Neuronal stem cell (in vitro differentiated cells): ENCODE measurements at regions not wholly inside any gene's neighbourhood (a gene's known extent, or its start where the extent isn't known, plus 50 kb on each side); places are given as distances from the start of the nearest gene placed in this dataset.

ENCODE experiments used
- DNase-seq: peaks from one replicate; pipeline ENCODE4 v3.0.0-alpha.2; 2013; ENCODE audit warnings: low spot score
- H2AFZ ChIP-seq: one replicate; pipeline ENCODE4 v1.6.1; 2013; ENCODE audit warnings: mild to moderate bottlenecking, low read length, inconsistent platforms
- H2AK5ac ChIP-seq: 2 replicates; pipeline ENCODE4 v1.6.1; 2013; ENCODE audit warnings: low read depth, mild to moderate bottlenecking, inconsistent platforms, low read length, moderate library complexity, mixed read lengths
- H2BK120ac ChIP-seq: 2 replicates; pipeline ENCODE4 v1.6.1; 2013; ENCODE audit warnings: low read depth, mild to moderate bottlenecking, inconsistent platforms, low read length, moderate library complexity, mixed read lengths
- H2BK12ac ChIP-seq: one replicate; pipeline ENCODE4 v1.6.1; 2013; ENCODE audit warnings: low read length, inconsistent platforms
- H2BK15ac ChIP-seq: 2 replicates; pipeline ENCODE4 v1.6.1; 2013; ENCODE audit warnings: mild to moderate bottlenecking, low read length, inconsistent platforms, mixed read lengths
- H2BK5ac ChIP-seq: one replicate; pipeline ENCODE4 v1.6.1; 2013; ENCODE audit warnings: inconsistent platforms, mild to moderate bottlenecking, low read length, moderate library complexity
- H3K14ac ChIP-seq: one replicate; pipeline ENCODE4 v1.6.1; 2013; ENCODE audit warnings: low read length, inconsistent platforms
- H3K18ac ChIP-seq: 2 replicates; pipeline ENCODE4 v1.6.1; 2013; ENCODE audit warnings: low read length, inconsistent platforms
- H3K23ac ChIP-seq: 2 replicates; pipeline ENCODE4 v1.6.1; 2013; ENCODE audit warnings: low read depth, mild to moderate bottlenecking, mixed read lengths, low read length, inconsistent platforms; ENCODE audit not compliant: poor library complexity
- H3K27ac ChIP-seq: replicated peaks from 3 replicates; pipeline ENCODE4 v1.5.1; 2013; ENCODE audit warnings: low read length, inconsistent platforms
- H3K27me3 ChIP-seq, 3 experiments: 2 replicates each; pipeline ENCODE4 v1.6.1; 2013; ENCODE audit warnings: low read length in 3 of 3, mild to moderate bottlenecking in 2 of 3, inconsistent platforms in 1 of 3, low read depth in 1 of 3, mixed read lengths in 1 of 3, moderate library complexity in 1 of 3; ENCODE audit not compliant: control insufficient read depth in 3 of 3, insufficient read depth in 3 of 3
- H3K36me3 ChIP-seq, 2 donors: replicated peaks in 1 of 2; 2 replicates each; pipeline ENCODE4 v1.6.1; 2013; ENCODE audit warnings: low read length in 2 of 2; ENCODE audit not compliant: control insufficient read depth in 2 of 2, insufficient read depth in 2 of 2
- H3K4ac ChIP-seq: 2 replicates; pipeline ENCODE4 v1.6.1; 2013; ENCODE audit warnings: inconsistent platforms, mild to moderate bottlenecking, low read length, moderate library complexity
- H3K4me1 ChIP-seq, 2 donors: 1 replicate in 1 of 2; 2 replicates in 1 of 2; pipeline ENCODE4 v1.6.1; 2013; ENCODE audit warnings: low read length in 2 of 2, low read depth in 1 of 2; ENCODE audit not compliant: control insufficient read depth in 2 of 2, insufficient read depth in 1 of 2
- H3K4me2 ChIP-seq: one replicate; pipeline ENCODE4 v1.6.1; 2013; ENCODE audit warnings: mild to moderate bottlenecking, low read length, inconsistent platforms; ENCODE audit not compliant: insufficient read depth, poor library complexity, severe bottlenecking
- H3K4me3 ChIP-seq, 2 donors: 2 replicates each; pipeline ENCODE4 v1.5.1; 2013; ENCODE audit warnings: low read length in 2 of 2, mild to moderate bottlenecking in 2 of 2, inconsistent platforms in 1 of 2, moderate library complexity in 1 of 2
- H3K79me1 ChIP-seq: one replicate; pipeline ENCODE4 v1.6.1; 2013; ENCODE audit warnings: low read depth, mild to moderate bottlenecking, inconsistent platforms, low read length, moderate library complexity
- H3K9ac ChIP-seq: one replicate; pipeline ENCODE4 v1.6.1; 2013; ENCODE audit warnings: mild to moderate bottlenecking, low read depth, low read length, inconsistent platforms; ENCODE audit not compliant: poor library complexity
- H3K9me3 ChIP-seq, 2 donors: replicated peaks in 1 of 2; 2 replicates each; pipeline versions ENCODE3 to v1.6.1; 2013; ENCODE audit warnings: low read length in 2 of 2, mild to moderate bottlenecking in 2 of 2, inconsistent platforms in 1 of 2, low read depth in 1 of 2, mixed read lengths in 1 of 2, moderate library complexity in 1 of 2; ENCODE audit not compliant: control insufficient read depth in 2 of 2, insufficient read depth in 1 of 2
- H4K8ac ChIP-seq: one replicate; pipeline ENCODE4 v1.6.1; 2013; ENCODE audit warnings: low read depth, mild to moderate bottlenecking, inconsistent platforms, low read length, moderate library complexity
- H4K91ac ChIP-seq: one replicate; pipeline ENCODE4 v1.6.1; 2013; ENCODE audit warnings: low read length, low read depth, mild to moderate bottlenecking, inconsistent platforms; ENCODE audit not compliant: poor library complexity
- WGBS, 2 donors: extraction: QIAGEN DNeasy Blood & Tissue Kit; methylation state at CpG; one replicate each; pipeline ENCODE4 v1.1.7; 2013; ENCODE audit warnings: missing lambda C conversion rate in 2 of 2, mixed read lengths in 1 of 2; ENCODE audit not compliant: insufficient read length in 2 of 2, insufficient replicate concordance in 1 of 2; ENCODE audit errors: extremely low coverage in 2 of 2; 5-methylcytosine and 5-hydroxymethylcytosine counted together

DNA sequence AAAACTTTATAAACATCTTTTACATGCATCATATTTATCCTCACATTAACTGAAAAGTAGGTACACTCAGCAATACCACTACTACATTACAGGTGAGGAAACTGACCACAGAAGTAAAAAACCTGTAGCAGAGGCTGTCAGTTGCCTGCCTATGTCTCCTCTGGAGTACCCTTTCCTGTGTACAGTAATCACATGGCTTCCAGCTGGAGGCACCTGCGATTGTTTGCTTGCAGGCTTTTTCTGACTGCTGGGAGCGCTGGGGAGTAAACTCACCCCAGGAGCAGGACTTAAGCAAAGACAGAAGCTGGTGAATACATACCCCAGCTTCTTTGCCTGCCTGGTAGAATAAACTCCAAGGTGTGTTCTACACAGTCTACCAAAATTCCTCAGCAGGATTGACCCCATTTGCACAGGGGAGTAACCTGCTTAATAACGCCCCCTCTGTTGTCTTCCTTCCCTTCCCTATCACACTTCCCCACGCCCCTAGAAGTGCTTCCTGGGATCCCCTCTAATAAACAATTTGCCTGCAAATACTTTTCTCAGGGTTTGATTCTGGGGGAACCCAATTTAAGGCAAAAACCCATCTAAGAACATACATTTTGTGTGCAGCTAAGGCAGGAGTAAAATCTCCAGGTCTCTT is 138.9 kb downstream of the PTH2R start:
- H3K27me3 ChIP-seq: no peaks in the 10 kb centered on the region
- H3K4me1 ChIP-seq: peaks cover 0 to 4% of the 10 kb centered on the region in 2 donors
- DNase-seq: no peak
- no peak overlapping the region for H2AFZ ChIP-seq
- H3K27ac ChIP-seq: no peak overlapping the region
- H2BK15ac ChIP-seq: no peak overlapping the region
- no peak overlapping the region for H4K8ac ChIP-seq
- H3K79me1 ChIP-seq: no peaks in the 10 kb centered on the region
- H3K9ac ChIP-seq: no peak overlapping the region
- H2BK12ac ChIP-seq: no peak overlapping the region
- H2BK5ac ChIP-seq: no peak overlapping the region
- H3K4me3 ChIP-seq: no peak overlapping the region
- no peaks in the 10 kb centered on the region for H3K9me3 ChIP-seq
- H4K91ac ChIP-seq: no peak overlapping the region
- H3K18ac ChIP-seq: no peak overlapping the region
- H3K36me3 ChIP-seq: no peaks in the 10 kb centered on the region
- no peak overlapping the region for H3K23ac ChIP-seq
- no CpG with 5 or more reads among the region's 4 CpGs for WGBS, 2 donors
- H2BK120ac ChIP-seq: no peak overlapping the region
- no peak overlapping the region for H3K4me2 ChIP-seq
- H3K4ac ChIP-seq: no peak overlapping the region
- no peak overlapping the region for H3K14ac ChIP-seq
- no peak overlapping the region for H2AK5ac ChIP-seq

DNA sequence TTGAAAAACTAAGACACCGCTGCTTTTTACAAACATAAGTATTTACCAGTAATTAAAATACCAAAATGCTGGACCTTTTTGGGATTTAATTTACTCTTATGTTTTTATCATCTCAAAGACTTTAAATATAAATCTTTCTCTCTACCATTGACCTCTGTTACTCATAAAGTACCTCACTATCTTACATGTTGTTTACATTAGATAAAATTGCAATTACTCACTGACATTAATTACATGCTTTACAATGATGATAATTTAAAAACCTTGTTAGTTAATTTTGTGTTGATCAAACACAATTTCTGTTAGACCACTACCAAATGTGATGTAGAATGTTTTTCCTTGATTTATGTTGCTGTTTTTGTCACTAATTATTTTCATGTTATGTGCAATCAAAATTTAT is 139.5 kb downstream of the PTH2R start:
- Histone ChIP-seq H2AK5ac (no peak overlapping the region), H2BK15ac (no peak overlapping the region), H3K4me3 (no peak overlapping the region), H3K9me3 (no peaks in the 10 kb centered on the region), H3K27me3 (no peaks in the 10 kb centered on the region), H3K27ac (no peak overlapping the region), H4K91ac (no peak overlapping the region), H3K14ac (no peak overlapping the region), H3K4me1 (peaks cover 0 to 4% of the 10 kb centered on the region in 2 donors), H3K23ac (no peak overlapping the region), H3K4ac (no peak overlapping the region), H2BK120ac (no peak overlapping the region), H2BK5ac (no peak overlapping the region), H3K36me3 (no peaks in the 10 kb centered on the region), H2BK12ac (no peak overlapping the region), H3K79me1 (no peaks in the 10 kb centered on the region), H2AFZ (no peak overlapping the region), H4K8ac (no peak overlapping the region), H3K4me2 (no peak overlapping the region), H3K9ac (no peak overlapping the region), H3K18ac (no peak overlapping the region)
- DNase-seq: no peak
- no CpG with 5 or more reads among the region's 1 CpG for WGBS, 2 donors

DNA sequence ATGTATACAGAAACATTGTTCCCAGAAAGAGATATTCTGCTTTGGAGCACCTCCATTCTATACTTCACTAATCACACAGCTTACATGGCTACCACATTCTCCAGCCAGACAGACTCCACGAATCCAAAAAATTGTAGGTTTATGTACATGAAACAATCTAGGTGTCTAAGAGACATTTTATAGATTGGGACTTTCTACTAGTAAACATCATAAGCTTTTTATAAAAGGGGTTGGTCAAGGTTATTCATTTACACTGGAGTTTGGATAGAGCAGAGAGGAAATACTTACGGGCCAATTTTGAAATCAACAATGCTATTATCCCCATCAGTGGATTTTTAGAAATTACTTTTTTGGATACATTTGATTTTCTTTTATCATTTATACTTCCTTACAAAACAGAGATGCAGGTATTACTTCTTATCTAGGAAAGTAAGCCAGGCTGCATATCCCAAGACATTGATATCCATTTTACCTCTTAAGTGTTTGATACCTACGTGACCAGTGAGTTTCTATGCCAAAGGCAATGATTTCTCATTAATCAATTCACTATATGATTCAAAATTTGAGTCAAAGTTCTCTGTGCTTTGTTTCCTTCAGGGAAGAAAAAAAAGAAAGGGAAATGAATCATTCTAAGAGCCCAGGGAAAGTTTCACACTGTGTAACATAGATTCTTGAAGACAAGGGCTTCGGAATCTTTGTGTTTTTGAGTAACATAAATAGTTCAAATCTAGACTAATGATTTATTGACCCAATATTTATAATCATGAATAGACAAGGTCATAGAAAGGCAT is 140.5 kb downstream of the PTH2R start:
- Histone ChIP-seq H3K14ac (no peak overlapping the region), H4K8ac (no peak overlapping the region), H3K4me1 (peaks cover 0 to 4% of the 10 kb centered on the region in 2 donors), H2BK15ac (no peak overlapping the region), H3K27me3 (no peaks in the 10 kb centered on the region), H3K4me2 (no peak overlapping the region), H3K4ac (no peak overlapping the region), H2BK120ac (no peak overlapping the region), H4K91ac (no peak overlapping the region), H3K9ac (no peak overlapping the region), H2BK5ac (no peak overlapping the region), H2AFZ (no peak overlapping the region), H3K9me3 (no peaks in the 10 kb centered on the region), H2AK5ac (no peak overlapping the region), H3K18ac (no peak overlapping the region), H3K4me3 (no peak overlapping the region), H3K79me1 (no peaks in the 10 kb centered on the region), H2BK12ac (no peak overlapping the region), H3K27ac (no peak overlapping the region), H3K23ac (no peak overlapping the region), H3K36me3 (no peaks in the 10 kb centered on the region)
- no peak for DNase-seq
- WGBS, 2 donors: no CpG with 5 or more reads among the region's 4 CpGs

DNA sequence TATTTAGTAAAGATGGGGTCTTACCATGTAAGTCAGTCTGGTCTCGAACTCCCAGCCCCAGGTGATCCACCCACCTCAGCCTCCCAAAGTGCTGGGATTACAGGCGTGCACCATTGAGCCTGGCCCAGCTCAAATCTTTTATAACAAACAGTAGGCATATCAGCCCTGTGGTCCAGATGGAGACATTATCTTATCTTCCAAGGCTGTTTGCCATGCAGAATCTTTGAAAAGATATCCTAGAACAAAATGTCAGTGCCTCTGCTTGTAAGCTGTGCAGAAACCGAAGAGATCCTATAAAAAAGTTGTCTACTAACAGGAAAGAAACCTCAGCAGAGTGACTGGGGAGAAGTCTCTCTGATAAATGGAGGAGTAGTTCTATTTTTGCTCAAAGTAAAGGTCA is 142.1 kb downstream of the PTH2R start:
- no peak overlapping the region for H4K91ac ChIP-seq
- H3K4me3 ChIP-seq: no peak overlapping the region
- no peak overlapping the region for H3K4me2 ChIP-seq
- DNase-seq: no peak
- H2AFZ ChIP-seq: no peak overlapping the region
- no peak overlapping the region for H3K14ac ChIP-seq
- H2AK5ac ChIP-seq: no peak overlapping the region
- no peaks in the 10 kb centered on the region for H3K36me3 ChIP-seq
- H3K9ac ChIP-seq: no peak overlapping the region
- no peaks in the 10 kb centered on the region for H3K79me1 ChIP-seq
- no peak overlapping the region for H3K18ac ChIP-seq
- no peak overlapping the region for H3K23ac ChIP-seq
- no peak overlapping the region for H2BK12ac ChIP-seq
- no peak overlapping the region for H3K4ac ChIP-seq
- H2BK5ac ChIP-seq: no peak overlapping the region
- H3K9me3 ChIP-seq: no peaks in the 10 kb centered on the region
- H3K4me1 ChIP-seq: peaks cover 0 to 4% of the 10 kb centered on the region in 2 donors
- no peak overlapping the region for H2BK15ac ChIP-seq
- H4K8ac ChIP-seq: no peak overlapping the region
- WGBS, 2 donors: no CpG with 5 or more reads among the region's 3 CpGs
- H3K27ac ChIP-seq: no peak overlapping the region
- no peak overlapping the region for H2BK120ac ChIP-seq
- no peaks in the 10 kb centered on the region for H3K27me3 ChIP-seq
